ENCODE measurements at regions not wholly inside any gene's neighbourhood (a gene's known extent, or its start where the extent isn't known, plus 50 kb on each side); places are given as distances from the start of the nearest gene placed in this dataset.

DNA sequence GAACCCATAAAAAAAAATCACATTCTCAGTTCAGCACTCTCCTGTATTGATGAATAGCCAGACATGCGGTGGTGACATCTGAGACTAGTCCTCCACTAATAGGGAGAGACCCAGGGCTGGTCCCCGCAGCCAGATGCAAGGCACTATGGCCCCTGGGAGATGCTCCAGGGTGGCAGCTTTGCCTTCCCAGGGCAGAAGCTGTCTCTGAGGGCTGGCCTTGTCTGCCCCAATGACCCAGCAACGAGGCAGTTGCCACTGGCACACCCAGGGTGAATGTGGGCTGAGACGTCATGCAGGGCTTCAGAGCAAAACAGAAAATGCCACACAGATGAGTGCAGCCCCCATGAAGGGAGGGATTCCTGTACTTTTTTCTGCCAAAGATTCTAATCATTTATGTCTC lies 50.1 kb upstream of the GDF10 start:
- TF ChIP-seq CTCF (IDR thresholded peaks at IDR 0.05; ENCODE audit: low read length) (no peak), EZH2 (optimal IDR thresholded peaks at IDR 0.05; ENCODE audit: low read depth, low read length) (no peak)
